WI38 (cell line): ENCODE measurements at regions not wholly inside any gene's neighbourhood (a gene's known extent, or its start where the extent isn't known, plus 50 kb on each side); places are given as distances from the start of the nearest gene placed in this dataset.
"Not testable (repeated sequence)": the region's sequence is repeated elsewhere in the genome, so short reads cannot be mapped to it uniquely, and the experiment has no call there.

Source experiments
- H3K4me3 ChIP-seq: 2 replicates; pipeline ENCODE4 v1.5.1; 2011; ENCODE audit warnings: low read depth, mild to moderate bottlenecking, control low read depth, low read length
- TF ChIP-seq, protein P1 (sequence below): IDR thresholded peaks from 2 replicates; pipeline ENCODE4 v1.5.1; 2012; ENCODE audit warnings: low read depth, mild to moderate bottlenecking, control low read depth, low read length

GRCh38 chr9:3742586-3742985 lies 216.8 kb upstream of the RFX3 start:
- TF ChIP-seq, protein P1, sequence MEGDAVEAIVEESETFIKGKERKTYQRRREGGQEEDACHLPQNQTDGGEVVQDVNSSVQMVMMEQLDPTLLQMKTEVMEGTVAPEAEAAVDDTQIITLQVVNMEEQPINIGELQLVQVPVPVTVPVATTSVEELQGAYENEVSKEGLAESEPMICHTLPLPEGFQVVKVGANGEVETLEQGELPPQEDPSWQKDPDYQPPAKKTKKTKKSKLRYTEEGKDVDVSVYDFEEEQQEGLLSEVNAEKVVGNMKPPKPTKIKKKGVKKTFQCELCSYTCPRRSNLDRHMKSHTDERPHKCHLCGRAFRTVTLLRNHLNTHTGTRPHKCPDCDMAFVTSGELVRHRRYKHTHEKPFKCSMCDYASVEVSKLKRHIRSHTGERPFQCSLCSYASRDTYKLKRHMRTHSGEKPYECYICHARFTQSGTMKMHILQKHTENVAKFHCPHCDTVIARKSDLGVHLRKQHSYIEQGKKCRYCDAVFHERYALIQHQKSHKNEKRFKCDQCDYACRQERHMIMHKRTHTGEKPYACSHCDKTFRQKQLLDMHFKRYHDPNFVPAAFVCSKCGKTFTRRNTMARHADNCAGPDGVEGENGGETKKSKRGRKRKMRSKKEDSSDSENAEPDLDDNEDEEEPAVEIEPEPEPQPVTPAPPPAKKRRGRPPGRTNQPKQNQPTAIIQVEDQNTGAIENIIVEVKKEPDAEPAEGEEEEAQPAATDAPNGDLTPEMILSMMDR, result no peak
- no peak overlapping the region for H3K4me3 ChIP-seq

- TF ChIP-seq, protein P1, result no peak
Observed at GRCh38 chr9:3741729-3742128, 215.9 kb upstream of the RFX3 start.

DNA sequence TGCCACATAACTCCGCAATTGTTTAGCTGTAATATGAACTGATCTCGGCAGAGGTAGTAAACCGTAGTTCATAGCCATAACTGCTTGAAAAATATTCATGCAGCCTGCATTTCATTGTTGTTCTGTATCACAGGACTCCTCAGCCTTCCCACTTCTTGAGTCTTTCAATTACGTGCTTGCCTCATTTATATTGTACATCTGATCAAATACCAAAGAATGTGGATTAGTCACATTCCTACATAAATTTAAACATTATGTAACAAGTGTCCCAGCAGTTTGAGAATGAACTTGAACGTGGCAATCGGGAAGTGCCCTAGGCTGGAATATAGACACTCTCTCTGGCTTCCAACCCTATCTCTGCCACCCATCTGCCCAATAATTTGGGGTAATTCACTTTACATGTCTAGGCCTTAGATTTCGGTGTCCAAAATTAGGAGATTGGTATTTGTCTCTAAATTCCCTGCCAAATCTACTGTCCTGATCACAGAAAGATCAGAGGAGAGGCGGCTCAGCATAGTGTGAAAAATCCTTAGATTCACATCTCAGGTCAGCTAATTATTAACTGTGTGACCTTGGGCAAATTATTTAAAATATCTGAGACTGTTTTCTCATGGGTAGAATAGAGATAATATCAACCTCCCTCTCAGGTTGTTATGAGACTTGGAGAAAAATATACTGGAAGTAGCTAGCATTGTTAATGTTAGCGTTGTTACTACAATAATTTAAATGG lies 215.1 kb upstream of the RFX3 start:
- no peak overlapping the region for H3K4me3 ChIP-seq
- TF ChIP-seq, protein P1, result no peak

More at GRCh38 chr9:3741729-3742128, 215.9 kb upstream of the RFX3 start:
- H3K4me3 ChIP-seq, result no peak overlapping the region

DNA sequence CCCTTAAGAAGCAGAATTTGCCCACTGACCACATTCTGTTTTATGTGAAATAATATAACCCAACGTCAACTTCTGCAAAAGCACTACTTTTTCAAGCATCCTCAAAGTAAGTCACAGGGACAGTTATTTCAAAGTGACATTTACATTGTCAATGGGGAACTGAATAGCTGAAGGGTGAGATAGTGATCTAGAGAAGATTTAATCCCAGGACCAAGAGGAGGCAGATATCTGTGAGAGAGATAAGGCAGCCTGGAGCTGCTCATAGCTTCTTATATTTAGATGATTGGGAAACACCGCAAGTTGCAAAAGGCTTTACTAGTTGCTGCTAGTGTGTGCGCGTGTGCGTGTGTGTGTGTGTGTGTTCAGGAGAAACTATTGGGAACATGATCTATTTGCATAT lies 210.4 kb upstream of the RFX3 start:
- no peak overlapping the region for H3K4me3 ChIP-seq
- TF ChIP-seq, protein P1, result no peak

DNA sequence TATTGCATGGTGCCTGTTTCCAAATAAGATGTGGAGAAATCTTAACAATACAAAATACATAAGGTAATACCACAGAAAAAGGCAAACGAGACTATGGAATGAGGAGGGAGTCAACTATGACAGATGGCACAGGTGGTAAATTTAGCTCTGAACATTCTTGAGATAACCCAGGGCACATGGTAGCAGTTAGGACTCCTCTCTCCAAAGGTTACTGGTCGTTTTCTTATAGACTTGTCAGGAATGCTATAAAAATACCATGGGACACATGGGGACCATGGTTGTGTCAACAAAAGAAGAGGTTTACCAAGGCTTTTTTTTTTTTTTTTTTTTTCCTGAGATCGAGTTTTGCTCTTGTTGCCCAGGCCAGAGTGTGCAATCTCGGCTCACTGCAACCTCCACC lies 209.4 kb upstream of the RFX3 start:
- no peak overlapping the region for H3K4me3 ChIP-seq
- TF ChIP-seq, protein P1, result no peak

- not testable (repeated sequence) for H3K4me3 ChIP-seq
Observed at GRCh38 chr9:3733527-3734262, 207.9 kb upstream of the RFX3 start.

- TF ChIP-seq, protein P1, result no peak
- no peak overlapping the region for H3K4me3 ChIP-seq
Observed at GRCh38 chr9:3733039-3733408, 207.2 kb upstream of the RFX3 start.
